Right cardiac atrium (tissue), 5 donors: ENCODE measurements at regions not wholly inside any gene's neighbourhood (a gene's known extent, or its start where the extent isn't known, plus 50 kb on each side); places are given as distances from the start of the nearest gene placed in this dataset.
"Not testable (repeated sequence)": the region's sequence is repeated elsewhere in the genome, so short reads cannot be mapped to it uniquely, and the experiment has no call there.

Experiments
- ATAC-seq, 2 donors: fragments of 200-7000 bp; cut with Tn5 transposase; one replicate each; pipeline versions ENCODE4 v1.8.0 to v1.9.1; 2020; ENCODE audit warnings: moderate library complexity in 2 of 2, mild to moderate bottlenecking in 1 of 2
- DNase-seq, 3 donors: peaks; one replicate each; pipeline ENCODE4 v3.0.0-alpha.2; 2020
- H3K27ac ChIP-seq: one replicate; pipeline ENCODE4 v1.5.1; 2013; ENCODE audit warnings: mild to moderate bottlenecking, low read length, control low read depth, moderate library complexity
- H3K27me3 ChIP-seq: one replicate; pipeline ENCODE4 v1.6.1; 2013; ENCODE audit not compliant: control insufficient read depth, insufficient read depth
- H3K4me1 ChIP-seq: one replicate; pipeline ENCODE4 v1.6.1; 2013; ENCODE audit warnings: low read length; ENCODE audit not compliant: control insufficient read depth, insufficient read depth
- H3K4me3 ChIP-seq: one replicate; pipeline ENCODE4 v1.5.1; 2013; ENCODE audit warnings: low read length, control low read depth
- H3K9me3 ChIP-seq: one replicate; pipeline ENCODE4 v1.6.1; 2013; ENCODE audit warnings: low read length; ENCODE audit not compliant: control insufficient read depth
- WGBS: extraction: QIAGEN DNeasy Blood & Tissue Kit; methylation state at CpG from one replicate; pipeline ENCODE4 v1.1.7; 2013; 5-methylcytosine and 5-hydroxymethylcytosine counted together
- intact Hi-C, 4 donors: fragments of 100-400 bp; cut with DNase I; formaldehyde crosslinking; loops; one replicate each; pipeline versions ENCODE4 v1.11.0 to v1.14.0; 2022 to 2023
- donor health status: healthy with polysubstance abuse.
- donor health status: DM: no; HTN: yes; CAD: no.
- donor health status: DM: no; HTN: no; CAD: no.
- donor health status: DM: no; HTN: yes; CAD: no; lungs with severe emphysema.
- donor health status: DM: yes; HTN: yes; CAD: no.

GRCh38 chr10:105757302-105757701 lies 1116.2 kb downstream of the SORCS3 start:
- intact Hi-C loops: no loop called here
- 46% methylated on average over 4 of the region's 4 CpGs for WGBS
- Histone ChIP-seq H3K27ac (no peak overlapping the region), H3K27me3 (no peaks in the 10 kb centered on the region), H3K4me1 (no peaks in the 10 kb centered on the region), H3K4me3 (no peak overlapping the region), H3K9me3 (no peaks in the 10 kb centered on the region)
- DNase-seq (no peak), ATAC-seq (no peak)

DNA sequence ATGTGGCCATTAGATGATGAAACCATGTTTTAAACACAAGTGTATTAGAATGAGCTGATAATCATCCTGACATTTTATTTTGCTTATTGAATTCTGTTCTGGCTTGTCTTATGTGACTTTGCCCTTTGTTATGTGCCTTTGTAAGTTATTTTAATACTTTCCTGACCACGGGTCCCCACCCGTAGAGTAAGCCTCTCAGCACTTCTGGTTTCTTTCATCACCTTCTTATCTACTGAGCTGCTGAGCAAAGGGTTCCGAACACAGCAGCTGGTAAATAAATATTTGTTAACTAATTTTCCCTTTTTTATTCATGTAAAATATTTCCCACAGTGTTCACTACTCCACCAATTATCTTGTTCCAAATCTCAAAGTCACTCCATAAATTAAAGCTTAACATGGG lies 1115.3 kb downstream of the SORCS3 start:
- Histone ChIP-seq H3K4me3 (no peak overlapping the region), H3K27me3 (no peaks in the 10 kb centered on the region), H3K4me1 (no peaks in the 10 kb centered on the region), H3K9me3 (no peaks in the 10 kb centered on the region), H3K27ac (no peak overlapping the region)
- ATAC-seq (peak in 1 of 2 donors; percentile 67), DNase-seq (no peak)
- intact Hi-C loops: no loop called here
- 15% methylated on average over 3 of the region's 3 CpGs for WGBS

GRCh38 chr10:105751688-105752087 lies 1110.6 kb downstream of the SORCS3 start:
- Histone ChIP-seq H3K27me3 (no peaks in the 10 kb centered on the region), H3K27ac (no peak overlapping the region), H3K4me3 (no peak overlapping the region), H3K4me1 (no peaks in the 10 kb centered on the region), H3K9me3 (no peaks in the 10 kb centered on the region)
- no peak for DNase-seq
- ATAC-seq: peak in 1 of 2 donors; percentile 52
- 27% methylated on average over 1 of the region's 1 CpG for WGBS
- intact Hi-C loops: no loop called here

- Histone ChIP-seq H3K27ac (no peak overlapping the region), H3K27me3 (no peaks in the 10 kb centered on the region), H3K4me3 (no peak overlapping the region), H3K4me1 (peaks cover 1% of the 10 kb centered on the region), H3K9me3 (no peaks in the 10 kb centered on the region)
- ATAC-seq: no peak
- no peak for DNase-seq
- intact Hi-C loops: no loop called here
- 68% methylated on average over 6 of the region's 6 CpGs for WGBS
These were observed 1104.6 kb downstream of the SORCS3 start for GRCh38 chr10:105745596-105746148.

DNA sequence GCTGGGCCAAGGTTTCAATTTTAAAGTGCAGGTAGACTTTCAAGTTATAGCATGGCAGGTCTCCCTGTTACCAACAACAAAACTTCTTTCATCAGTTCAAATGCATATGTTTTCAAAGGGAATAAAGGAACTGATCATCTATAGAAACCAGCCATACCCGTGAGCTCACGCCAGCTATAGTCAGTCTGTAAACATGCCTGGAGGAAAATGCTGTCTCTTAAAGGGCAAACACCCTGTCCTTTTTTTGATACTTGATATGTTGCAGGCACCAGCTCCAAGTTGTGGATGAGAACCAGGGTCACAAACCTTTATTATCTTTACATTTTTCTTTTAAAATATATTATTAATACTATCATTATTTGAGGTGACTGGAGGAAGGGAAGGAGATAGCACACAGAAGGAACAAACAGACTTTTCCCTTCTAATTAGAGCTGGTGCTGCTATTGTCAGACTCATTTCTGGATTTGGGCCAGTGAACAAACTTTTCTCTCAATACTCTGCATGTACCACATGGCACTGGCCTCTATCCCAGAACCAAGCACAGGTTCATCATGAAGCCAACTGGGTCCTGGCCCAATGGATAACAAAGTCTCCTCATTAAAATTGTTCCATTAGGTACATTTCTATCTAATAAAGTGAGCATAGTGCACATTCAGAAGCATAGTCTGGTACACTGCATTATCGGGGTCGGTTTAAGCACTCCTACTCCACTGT lies 1102.4 kb downstream of the SORCS3 start:
- Histone ChIP-seq H3K27ac (peak overlapping the region; percentile 27), H3K9me3 (no peaks in the 10 kb centered on the region), H3K4me3 (no peak overlapping the region), H3K27me3 (no peaks in the 10 kb centered on the region), H3K4me1 (peaks cover 1% of the 10 kb centered on the region)
- intact Hi-C loops: no loop called here
- 45% methylated on average over 4 of the region's 4 CpGs for WGBS
- ATAC-seq (peak; percentile 73 to 85), DNase-seq (peak in 2 of 3 donors; percentile 15 to 46)

DNA sequence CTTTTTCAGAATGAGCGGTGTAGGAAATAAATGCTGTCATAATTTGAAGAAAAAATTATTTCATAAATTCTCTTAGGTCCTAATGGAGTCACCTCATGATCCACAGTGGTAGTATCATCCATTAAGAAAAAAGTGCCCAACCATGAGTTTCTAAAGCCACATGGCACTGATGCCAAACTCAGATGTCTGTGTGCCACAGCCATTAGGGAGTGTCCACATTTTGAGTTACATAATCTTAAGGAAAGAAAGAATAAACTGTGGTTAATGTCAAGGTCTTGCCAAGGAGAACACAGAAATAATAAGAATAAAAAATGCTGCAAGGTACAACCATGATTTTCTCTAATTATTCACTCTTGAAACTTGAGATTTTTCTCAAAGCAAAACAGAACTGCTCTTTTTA lies 1101.8 kb downstream of the SORCS3 start:
- Histone ChIP-seq H3K4me1 (peaks cover 1% of the 10 kb centered on the region), H3K27me3 (no peaks in the 10 kb centered on the region), H3K27ac (peak overlapping the region; percentile 64), H3K9me3 (no peaks in the 10 kb centered on the region), H3K4me3 (no peak overlapping the region)
- DNase-seq: no peak
- 80% methylated on average over 1 of the region's 1 CpG for WGBS
- intact Hi-C loops: no loop called here
- no peak for ATAC-seq

DNA sequence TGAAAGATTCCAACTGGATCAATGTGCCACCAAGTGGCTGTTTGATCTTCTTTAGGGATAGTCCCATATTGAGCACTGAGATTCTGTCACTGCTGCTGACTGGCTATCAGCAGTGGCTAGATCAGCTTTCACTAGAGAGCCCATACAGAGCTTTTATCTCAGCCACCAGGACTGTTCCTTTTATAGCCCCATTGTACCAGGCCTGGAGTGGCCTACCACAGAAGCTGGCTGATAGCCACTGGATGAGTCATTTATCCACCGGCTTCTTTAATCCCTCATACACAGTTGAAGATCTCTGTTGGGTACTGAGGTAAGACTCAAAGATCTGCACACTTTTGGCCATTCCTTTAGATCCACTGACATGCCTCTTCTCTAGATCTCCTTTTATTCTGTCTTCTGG lies 1101.1 kb downstream of the SORCS3 start:
- Histone ChIP-seq H3K27ac (no peak overlapping the region), H3K4me1 (peaks cover 1% of the 10 kb centered on the region), H3K4me3 (no peak overlapping the region), H3K27me3 (no peaks in the 10 kb centered on the region), H3K9me3 (no peaks in the 10 kb centered on the region)
- 56% methylated on average over 1 of the region's 1 CpG for WGBS
- intact Hi-C loops: no loop called here
- DNase-seq (peak in 1 of 3 donors; percentile 10), ATAC-seq (peak; percentile 44 to 69)

DNA sequence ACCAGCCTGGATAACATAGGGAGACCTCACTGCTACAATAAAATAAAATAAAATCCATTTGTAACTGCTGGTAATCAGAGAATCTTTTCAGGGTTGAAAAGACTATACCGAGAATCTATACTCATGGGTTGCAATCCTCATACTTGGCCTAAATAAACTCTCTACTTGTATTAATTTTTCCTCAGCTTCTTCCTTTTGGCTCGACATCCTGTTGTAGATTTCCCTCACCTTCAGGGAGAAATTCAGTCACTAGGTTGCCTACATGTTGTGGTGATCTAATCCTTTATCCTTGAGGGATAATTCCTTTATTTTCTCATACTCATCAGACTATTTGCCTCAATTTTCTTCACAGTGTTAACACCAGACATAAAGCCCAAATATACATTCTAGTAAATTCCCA lies 1093.4 kb downstream of the SORCS3 start:
- H3K9me3 ChIP-seq: no peaks in the 10 kb centered on the region
- WGBS: 65% methylated on average over 2 of the region's 2 CpGs
- ATAC-seq: no peak
- H3K27me3 ChIP-seq: no peaks in the 10 kb centered on the region
- no peaks in the 10 kb centered on the region for H3K4me1 ChIP-seq
- no peak overlapping the region for H3K27ac ChIP-seq
- intact Hi-C loops: no loop called here
- DNase-seq: no peak
- H3K4me3 ChIP-seq: no peak overlapping the region

DNA sequence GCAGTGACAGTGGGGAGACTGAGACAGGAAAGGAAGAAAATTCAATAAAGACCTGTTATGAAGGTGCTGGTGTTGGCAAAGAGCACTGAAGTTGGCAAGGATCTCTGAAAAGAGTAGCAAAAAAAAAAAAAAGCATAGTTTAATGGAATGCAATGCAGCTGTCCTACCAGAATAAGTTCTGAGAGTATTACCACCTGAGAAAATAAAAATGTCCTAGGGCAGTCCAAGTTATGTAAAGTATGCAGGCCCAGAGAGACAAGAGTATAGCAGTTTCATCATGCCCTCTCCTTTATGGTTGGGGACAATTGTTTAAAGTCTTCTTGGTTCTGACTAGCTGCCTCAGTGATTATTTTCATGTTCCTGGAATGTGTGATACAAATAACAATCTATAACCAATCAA lies 1092.8 kb downstream of the SORCS3 start:
- no peak overlapping the region for H3K27ac ChIP-seq

DNA sequence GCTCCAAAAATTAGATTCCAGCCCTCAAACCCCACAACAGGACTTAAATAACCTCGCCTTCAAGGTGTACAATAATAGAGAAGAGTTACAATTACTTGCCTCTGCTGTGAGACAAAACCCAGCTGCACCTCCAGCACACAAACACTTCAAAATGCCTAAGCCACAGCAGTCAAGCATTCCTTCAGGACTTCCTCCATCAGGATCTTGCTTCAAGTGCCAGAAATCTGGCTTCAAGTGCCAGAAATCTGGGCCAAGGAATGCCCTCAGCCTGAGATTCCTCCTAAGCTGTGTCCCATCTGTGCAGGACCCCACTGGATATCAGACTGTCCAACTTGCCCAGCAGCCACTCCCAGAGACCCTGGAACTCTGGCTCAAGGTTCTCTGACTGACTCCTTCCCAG lies 1088.3 kb downstream of the SORCS3 start:
- no peak for DNase-seq
- no peak overlapping the region for H3K4me3 ChIP-seq
- H3K27me3 ChIP-seq: no peaks in the 10 kb centered on the region
- no peak for ATAC-seq
- H3K9me3 ChIP-seq: no peaks in the 10 kb centered on the region
- H3K4me1 ChIP-seq: no peaks in the 10 kb centered on the region
- 56% methylated on average over 1 of the region's 1 CpG for WGBS
- intact Hi-C loops: no loop called here
- no peak overlapping the region for H3K27ac ChIP-seq

More for the DNA sequence above, 1092.8 kb downstream of the SORCS3 start:
- no peak for ATAC-seq
- intact Hi-C loops: no loop called here
- Histone ChIP-seq H3K4me3 (no peak overlapping the region), H3K9me3 (no peaks in the 10 kb centered on the region), H3K4me1 (no peaks in the 10 kb centered on the region), H3K27me3 (no peaks in the 10 kb centered on the region)
- no peak for DNase-seq

GRCh38 chr10:105727586-105727985 lies 1086.5 kb downstream of the SORCS3 start:
- ATAC-seq, DNase-seq, H3K4me3 ChIP-seq, intact Hi-C loops, H3K27me3 ChIP-seq, H3K9me3 ChIP-seq, H3K4me1 ChIP-seq, H3K27ac ChIP-seq: not testable (repeated sequence)
- WGBS: 59% methylated on average over 2 of the region's 2 CpGs
